SK-N-MC (cell line): ENCODE measurements at regions not wholly inside any gene's neighbourhood (a gene's known extent, or its start where the extent isn't known, plus 50 kb on each side); places are given as distances from the start of the nearest gene placed in this dataset.

Experiments
- DNase-seq: peaks from one replicate; pipeline ENCODE4 v3.0.0-alpha.2; 2011; ENCODE audit warnings: low read depth, low spot score
- H3K27ac ChIP-seq: fragments of 200-600 bp; sonication (generic); 2 replicates; pipeline ENCODE4 v1.5.1; 2016; ENCODE audit warnings: mixed run types
- H3K36me3 ChIP-seq: fragments of 200-600 bp; sonication (generic); 2 replicates; pipeline ENCODE4 v1.6.1; 2017; ENCODE audit warnings: antibody characterized with exemption, low read length, mixed read lengths; ENCODE audit not compliant: insufficient read depth
- H3K4me3 ChIP-seq: fragments of 200-600 bp; sonication (generic); 2 replicates; pipeline ENCODE4 v1.5.1; 2016
- H3K9ac ChIP-seq: fragments of 200-600 bp; sonication (generic); 2 replicates; pipeline ENCODE4 v1.8.0; 2017; ENCODE audit warnings: mixed run types, mixed read lengths; ENCODE audit not compliant: insufficient read length
- H3K9me3 ChIP-seq: fragments of 200-600 bp; sonication (generic); 2 replicates; pipeline ENCODE4 v1.6.1; 2017; ENCODE audit warnings: low read depth, mild to moderate bottlenecking, antibody characterized with exemption, low read length, moderate library complexity, mixed read lengths
- EZH2 ChIP-seq: fragments of 200-600 bp; sonication (generic); IDR thresholded peaks from one replicate; pipeline ENCODE4 v1.6.1; 2017; ENCODE audit warnings: antibody characterized with exemption
- FOXP2 ChIP-seq: optimal IDR thresholded peaks from 2 replicates; pipeline ENCODE3; 2011; ENCODE audit warnings: mild to moderate bottlenecking, moderate library complexity; ENCODE audit not compliant: insufficient read depth; ENCODE audit errors: extremely low read length, control extremely low read depth
- POLR2AphosphoS5 ChIP-seq: IDR thresholded peaks from 2 replicates; pipeline ENCODE4 v1.6.1; 2012; ENCODE audit warnings: mild to moderate bottlenecking, low read depth, low read length, borderline replicate concordance

DNA sequence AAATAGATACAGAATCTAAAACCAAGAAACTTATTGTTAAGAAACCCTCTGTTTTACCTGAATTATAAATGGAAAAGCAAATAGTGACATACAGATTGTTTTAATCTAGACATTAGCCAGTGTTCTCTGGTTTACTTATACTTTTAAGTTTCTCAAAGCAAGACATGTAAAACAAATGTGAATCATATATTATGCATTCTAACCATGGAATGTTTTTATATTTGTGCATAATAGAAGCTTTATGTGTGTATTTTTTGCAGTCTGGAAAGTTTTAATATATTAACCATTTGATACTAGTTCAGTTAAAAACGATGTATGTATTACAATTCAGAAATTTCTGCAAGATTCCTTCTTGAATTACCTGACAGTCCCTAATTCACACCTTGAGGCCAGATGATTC, 150.6 kb upstream of the TMEM72 start:
- no peak overlapping the region for H3K27ac ChIP-seq
- no peak overlapping the region for H3K4me3 ChIP-seq
- no peak for TF ChIP-seq EZH2
- TF ChIP-seq FOXP2: no peak
- no peak for TF ChIP-seq POLR2AphosphoS5
- H3K36me3 ChIP-seq: no peaks in the 10 kb centered on the region
- no peak for DNase-seq
- no peaks in the 10 kb centered on the region for H3K9me3 ChIP-seq
- H3K9ac ChIP-seq: no peak overlapping the region

DNA sequence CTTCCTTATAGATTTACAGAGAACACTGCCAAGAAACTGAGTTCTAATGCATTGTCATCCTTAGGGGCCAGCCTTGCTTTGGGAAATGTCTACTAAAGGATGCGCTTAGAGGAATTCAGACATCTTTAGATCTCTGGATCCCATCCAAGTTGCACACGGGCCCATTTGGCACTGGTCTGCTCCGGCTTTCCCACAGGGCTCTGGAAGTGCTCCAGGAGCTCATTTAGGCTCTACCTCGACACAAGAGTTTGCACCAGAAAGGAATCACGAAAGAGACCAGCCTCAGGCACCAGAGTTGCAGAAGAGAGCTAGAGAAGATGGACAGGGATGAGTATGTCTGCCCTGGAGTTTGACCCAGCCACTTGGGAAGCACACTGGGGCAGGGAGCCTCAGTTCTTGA, 150.1 kb upstream of the TMEM72 start:
- Histone ChIP-seq H3K36me3 (no peaks in the 10 kb centered on the region), H3K9ac (no peak overlapping the region), H3K9me3 (no peaks in the 10 kb centered on the region), H3K27ac (no peak overlapping the region), H3K4me3 (no peak overlapping the region)
- DNase-seq: no peak
- TF ChIP-seq EZH2 (no peak), FOXP2 (no peak), POLR2AphosphoS5 (no peak)

DNA sequence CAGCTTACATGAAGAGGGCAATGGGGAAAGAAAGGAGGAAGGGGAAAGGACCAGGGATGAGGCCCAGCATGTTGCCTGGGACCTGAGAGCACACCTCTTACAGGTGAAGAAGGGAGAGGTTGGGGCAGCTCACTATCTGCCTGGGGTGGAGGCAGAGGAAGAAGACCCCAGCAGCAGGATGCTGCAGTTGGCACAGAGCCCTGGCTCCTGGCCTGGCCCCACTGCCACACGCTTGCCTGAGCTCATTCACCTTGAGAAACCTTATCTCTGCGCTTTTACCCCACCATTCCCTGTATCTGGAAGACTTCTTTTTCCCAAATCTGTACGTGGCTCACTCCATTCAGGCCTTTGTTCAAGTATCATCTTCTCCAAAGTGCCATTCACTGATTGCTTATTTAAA, 147.8 kb upstream of the TMEM72 start:
- H3K9ac ChIP-seq: no peak overlapping the region
- no peaks in the 10 kb centered on the region for H3K9me3 ChIP-seq
- H3K36me3 ChIP-seq: no peaks in the 10 kb centered on the region
- DNase-seq: no peak
- no peak for TF ChIP-seq FOXP2
- TF ChIP-seq POLR2AphosphoS5: no peak
- no peak for TF ChIP-seq EZH2
- H3K27ac ChIP-seq: no peak overlapping the region
- no peak overlapping the region for H3K4me3 ChIP-seq

DNA sequence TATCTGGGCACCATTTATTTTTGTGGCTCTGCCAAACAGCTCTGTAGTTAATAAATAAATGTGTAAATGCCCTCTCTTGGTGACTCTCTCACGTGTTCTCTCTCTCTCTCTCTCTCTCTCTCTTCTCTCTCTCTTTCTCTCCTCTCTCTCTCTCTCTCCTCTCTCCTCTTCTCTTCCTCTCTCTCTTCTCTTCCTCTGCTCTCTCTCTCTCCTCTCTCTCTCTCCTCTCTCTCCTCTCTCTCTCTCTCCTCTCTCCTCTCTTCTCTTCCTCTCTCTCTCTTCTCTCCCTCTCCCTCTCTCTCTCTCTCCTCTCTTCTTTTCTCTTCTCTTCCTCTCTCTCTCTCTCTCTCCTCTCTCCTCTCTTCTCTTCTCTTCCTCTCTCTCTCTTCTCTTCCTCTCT, 145.8 kb upstream of the TMEM72 start:
- no peaks in the 10 kb centered on the region for H3K9me3 ChIP-seq
- no peak for DNase-seq
- H3K27ac ChIP-seq: no peak overlapping the region
- H3K4me3 ChIP-seq: no peak overlapping the region
- H3K36me3 ChIP-seq: no peaks in the 10 kb centered on the region
- TF ChIP-seq POLR2AphosphoS5 (no peak), FOXP2 (no peak), EZH2 (no peak)
- no peak overlapping the region for H3K9ac ChIP-seq

DNA sequence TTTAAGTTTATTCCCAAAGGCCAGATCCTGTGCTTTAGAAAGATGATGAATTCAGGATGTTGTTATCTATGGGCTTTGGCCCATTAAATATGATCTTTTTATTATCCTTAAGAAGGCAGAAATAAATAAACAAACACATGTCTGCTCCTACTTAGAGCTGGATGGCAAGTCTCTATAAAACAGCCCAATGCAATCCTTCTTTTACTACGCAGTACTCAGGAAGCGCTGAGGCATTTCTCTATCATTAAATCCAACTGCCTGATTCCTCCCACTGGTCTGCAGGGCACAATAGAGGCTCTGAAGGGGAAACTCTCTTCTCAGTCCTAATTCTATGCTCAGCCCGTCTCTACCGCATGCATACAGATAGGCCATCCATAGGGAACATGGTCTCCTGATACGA, 144.5 kb upstream of the TMEM72 start:
- no peak overlapping the region for H3K9ac ChIP-seq
- H3K4me3 ChIP-seq: no peak overlapping the region
- no peaks in the 10 kb centered on the region for H3K9me3 ChIP-seq
- H3K36me3 ChIP-seq: no peaks in the 10 kb centered on the region
- DNase-seq: no peak
- no peak overlapping the region for H3K27ac ChIP-seq
- no peak for TF ChIP-seq EZH2
- TF ChIP-seq FOXP2: no peak
- TF ChIP-seq POLR2AphosphoS5: no peak

DNA sequence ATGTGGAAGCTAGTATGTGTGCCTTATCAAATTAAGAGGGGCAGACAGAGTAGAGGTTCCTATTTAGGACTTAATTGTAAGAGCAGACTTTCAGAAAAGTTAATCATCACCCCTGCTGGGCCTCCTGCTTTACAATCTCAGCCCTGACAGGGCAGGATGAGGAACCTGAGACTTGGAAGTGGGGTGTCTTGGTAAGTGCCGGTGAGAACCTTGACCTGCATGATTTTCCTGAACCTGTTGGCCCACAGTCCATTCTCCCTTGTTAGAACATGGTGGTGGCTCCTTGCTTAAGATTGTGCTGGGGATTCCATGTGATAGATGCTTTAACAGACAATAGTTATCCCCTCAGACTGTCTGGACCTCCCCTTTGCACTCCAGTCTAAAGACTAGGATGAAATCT, 141.7 kb upstream of the TMEM72 start:
- TF ChIP-seq POLR2AphosphoS5: no peak
- TF ChIP-seq EZH2: no peak
- no peak for TF ChIP-seq FOXP2
- DNase-seq: no peak
- H3K9ac ChIP-seq: no peak overlapping the region
- no peaks in the 10 kb centered on the region for H3K9me3 ChIP-seq
- H3K4me3 ChIP-seq: no peak overlapping the region
- H3K36me3 ChIP-seq: no peaks in the 10 kb centered on the region
- no peak overlapping the region for H3K27ac ChIP-seq

DNA sequence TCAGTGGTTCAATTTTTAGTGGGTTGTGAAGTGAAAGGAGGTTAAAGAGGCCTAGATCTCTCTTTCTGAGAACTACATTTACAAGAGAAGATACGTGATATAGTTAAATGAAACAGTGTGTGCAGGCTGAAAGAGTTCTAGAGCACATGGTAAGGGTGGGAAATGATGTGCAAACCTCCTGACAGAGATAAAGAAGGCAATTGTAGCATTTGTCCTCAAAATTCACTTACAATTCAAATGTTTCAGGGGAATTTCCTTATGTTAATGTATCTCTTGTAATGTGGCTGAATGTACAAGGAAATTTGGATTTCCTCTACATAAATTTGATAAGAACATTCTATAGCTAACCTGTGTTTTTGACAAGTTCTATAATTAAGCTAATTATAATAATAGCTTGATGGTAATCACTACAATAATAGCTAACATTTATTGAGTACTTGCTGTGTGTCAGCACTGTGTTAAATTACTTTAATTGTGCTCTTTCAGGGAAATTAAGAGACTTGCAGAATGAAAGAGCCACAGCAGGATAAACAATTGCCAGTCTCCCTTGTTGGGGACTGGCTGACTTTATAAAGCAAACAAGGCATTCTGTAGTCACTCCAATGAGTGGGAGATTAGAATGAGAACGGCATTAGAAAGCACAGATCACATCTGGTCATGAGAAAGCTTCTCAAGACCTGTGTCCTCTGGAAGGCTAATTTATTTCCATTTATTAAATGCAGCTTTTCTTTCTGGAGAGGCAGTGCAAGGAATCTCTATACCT, 139.7 kb upstream of the TMEM72 start:
- no peaks in the 10 kb centered on the region for H3K9me3 ChIP-seq
- no peak overlapping the region for H3K4me3 ChIP-seq
- H3K9ac ChIP-seq: no peak overlapping the region
- no peak for DNase-seq
- no peak overlapping the region for H3K27ac ChIP-seq
- H3K36me3 ChIP-seq: no peaks in the 10 kb centered on the region
- TF ChIP-seq FOXP2 (no peak), POLR2AphosphoS5 (no peak), EZH2 (no peak)

DNA sequence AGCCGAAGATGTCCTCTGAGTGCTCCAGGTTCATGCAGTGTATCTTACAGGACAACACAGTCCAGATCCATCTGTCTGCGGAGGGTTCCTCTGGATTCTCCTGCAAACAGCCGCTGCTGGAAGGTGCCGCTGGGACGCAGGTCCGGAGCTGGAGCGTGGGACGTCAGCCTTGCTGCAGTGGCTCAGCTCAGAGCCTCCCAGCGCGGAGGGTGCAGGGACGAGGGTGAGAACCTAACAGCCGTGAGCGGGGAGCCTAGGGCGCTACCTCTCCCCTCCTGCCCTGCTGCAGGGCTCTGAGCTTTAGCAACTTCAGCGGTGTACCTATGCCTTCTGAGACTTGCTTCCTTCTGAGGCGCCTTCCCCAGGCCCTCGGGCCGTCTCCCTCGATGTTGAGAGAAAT, 137.6 kb upstream of the TMEM72 start:
- no peak overlapping the region for H3K27ac ChIP-seq
- H3K36me3 ChIP-seq: no peaks in the 10 kb centered on the region
- DNase-seq: no peak
- H3K4me3 ChIP-seq: no peak overlapping the region
- TF ChIP-seq FOXP2 (no peak), EZH2 (no peak), POLR2AphosphoS5 (no peak)
- H3K9me3 ChIP-seq: no peaks in the 10 kb centered on the region
- no peak overlapping the region for H3K9ac ChIP-seq
